HCT116 (cell line): ENCODE measurements at regions not wholly inside any gene's neighbourhood (a gene's known extent, or its start where the extent isn't known, plus 50 kb on each side); places are given as distances from the start of the nearest gene placed in this dataset.

Experiments used
- CEBPB ChIP-seq: IDR thresholded peaks from 2 replicates; pipeline ENCODE4 v1.6.1; 2012; ENCODE audit warnings: low read depth
- CTCF ChIP-seq, 3 experiments: fragments of 200-600 bp in 1 of 3; sonication (generic) in 1 of 3; IDR thresholded peaks in 2 of 3; conservative IDR thresholded peaks in 1 of 3; 2 replicates each; pipeline ENCODE4 v1.5.1; 2012 to 2017; ENCODE audit warnings: low read depth in 2 of 3, low read length in 2 of 3, antibody characterized with exemption in 1 of 3, borderline replicate concordance in 1 of 3, control low read depth in 1 of 3, mild to moderate bottlenecking in 1 of 3, mixed read lengths in 1 of 3, mixed run types in 1 of 3, moderate library complexity in 1 of 3; ENCODE audit not compliant: insufficient read depth in 1 of 3
- EGR1 ChIP-seq: IDR thresholded peaks from 2 replicates; pipeline ENCODE4 v1.6.1; 2012; ENCODE audit warnings: low read depth
- EZH2 ChIP-seq: fragments of 200-600 bp; sonication (generic); IDR thresholded peaks from 2 replicates; pipeline ENCODE4 v1.6.1; 2017; ENCODE audit warnings: antibody characterized with exemption, mixed run types
- EZH2phosphoT487 ChIP-seq: fragments of 200-600 bp; IDR thresholded peaks from 2 replicates; pipeline ENCODE4 v1.6.1; 2018; ENCODE audit warnings: antibody characterized with exemption, borderline replicate concordance
- POLR2A ChIP-seq: IDR thresholded peaks from 2 replicates; pipeline ENCODE4 v1.7.0; 2011; ENCODE audit warnings: borderline replicate concordance; ENCODE audit not compliant: insufficient read depth, insufficient read length; ENCODE audit errors: extremely low read depth
- POLR2AphosphoS5 ChIP-seq: IDR thresholded peaks from 2 replicates; pipeline ENCODE4 v1.6.1; 2011; ENCODE audit warnings: mild to moderate bottlenecking, low read depth, low read length, moderate library complexity
- RAD21 ChIP-seq: IDR thresholded peaks from 2 replicates; pipeline ENCODE4 v1.6.1; 2012; ENCODE audit warnings: low read depth, mild to moderate bottlenecking
- SIN3A ChIP-seq: IDR thresholded peaks from 2 replicates; pipeline ENCODE4 v1.6.1; 2012; ENCODE audit warnings: low read depth
- YY1 ChIP-seq: IDR thresholded peaks from 2 replicates; pipeline ENCODE4 v1.6.1; 2011; ENCODE audit warnings: low read length, low read depth, moderate library complexity, mild to moderate bottlenecking; ENCODE audit not compliant: insufficient replicate concordance; ENCODE audit errors: extremely low read depth
- ZNF274 ChIP-seq: fragments of 200-500 bp; sonication (Bioruptor generic); IDR thresholded peaks from 2 replicates; pipeline ENCODE4 v1.6.1; 2014; ENCODE audit warnings: mild to moderate bottlenecking, low read depth, low read length, inconsistent platforms
- TF ChIP-seq, protein P1 (sequence below): IDR thresholded peaks from 2 replicates; pipeline ENCODE4 v1.6.1; 2011; ENCODE audit warnings: mild to moderate bottlenecking, low read length, moderate library complexity; ENCODE audit not compliant: insufficient replicate concordance; ENCODE audit errors: extremely low read depth

DNA sequence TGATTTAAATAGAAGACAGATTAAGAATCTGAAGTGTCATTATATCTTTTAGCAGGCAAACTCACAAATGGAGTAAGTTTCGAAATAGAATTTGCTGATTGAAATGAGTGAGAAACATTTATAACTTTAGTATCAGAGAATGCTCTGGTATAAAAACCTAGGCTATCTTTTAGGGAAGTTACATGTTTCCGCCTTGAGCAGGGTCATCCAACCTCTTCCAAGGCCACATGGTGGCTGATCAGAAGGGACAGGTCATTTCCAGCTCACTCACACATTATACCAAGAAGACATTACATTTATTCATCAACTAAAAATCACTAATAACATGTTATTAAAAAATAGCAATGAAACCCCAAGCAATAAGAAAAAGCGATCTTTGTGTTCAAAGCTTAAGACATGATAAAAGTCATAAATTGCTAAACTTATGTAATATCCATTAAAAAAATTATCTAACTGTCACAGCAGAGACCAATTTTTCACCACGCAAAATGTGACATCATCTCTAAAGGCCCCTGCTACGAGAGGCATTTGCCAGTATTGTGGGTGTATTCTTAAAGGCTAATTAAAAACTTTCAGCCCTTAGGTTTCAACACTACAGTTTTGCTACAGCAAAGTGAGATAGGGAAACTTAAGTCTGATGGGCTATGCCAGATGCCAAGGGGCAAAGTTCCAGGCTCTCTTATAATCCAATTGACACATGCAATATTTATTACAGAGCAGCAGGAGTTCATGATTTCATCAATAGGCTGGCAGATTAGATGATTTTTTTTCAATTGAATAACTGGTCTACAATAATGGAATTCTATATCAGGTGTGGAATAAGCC lies 240.4 kb upstream of the TBL1XR1 start:
- TF ChIP-seq EZH2 = no peak
- TF ChIP-seq POLR2AphosphoS5 = no peak
- TF ChIP-seq EGR1 = no peak
- no peak for TF ChIP-seq CTCF (IDR thresholded peaks at IDR 0.05 in 2 of 3, conservative IDR thresholded peaks at IDR 0.05 in 1 of 3; ENCODE audit: borderline replicate concordance in 1 of 3, insufficient read depth in 1 of 3, low read depth in 2 of 3, low read length in 2 of 3)
- no peak for TF ChIP-seq SIN3A
- TF ChIP-seq YY1 = no peak
- no peak for TF ChIP-seq EZH2phosphoT487
- no peak for TF ChIP-seq ZNF274
- TF ChIP-seq RAD21 = no peak
- TF ChIP-seq POLR2A = no peak
- TF ChIP-seq, protein P1, sequence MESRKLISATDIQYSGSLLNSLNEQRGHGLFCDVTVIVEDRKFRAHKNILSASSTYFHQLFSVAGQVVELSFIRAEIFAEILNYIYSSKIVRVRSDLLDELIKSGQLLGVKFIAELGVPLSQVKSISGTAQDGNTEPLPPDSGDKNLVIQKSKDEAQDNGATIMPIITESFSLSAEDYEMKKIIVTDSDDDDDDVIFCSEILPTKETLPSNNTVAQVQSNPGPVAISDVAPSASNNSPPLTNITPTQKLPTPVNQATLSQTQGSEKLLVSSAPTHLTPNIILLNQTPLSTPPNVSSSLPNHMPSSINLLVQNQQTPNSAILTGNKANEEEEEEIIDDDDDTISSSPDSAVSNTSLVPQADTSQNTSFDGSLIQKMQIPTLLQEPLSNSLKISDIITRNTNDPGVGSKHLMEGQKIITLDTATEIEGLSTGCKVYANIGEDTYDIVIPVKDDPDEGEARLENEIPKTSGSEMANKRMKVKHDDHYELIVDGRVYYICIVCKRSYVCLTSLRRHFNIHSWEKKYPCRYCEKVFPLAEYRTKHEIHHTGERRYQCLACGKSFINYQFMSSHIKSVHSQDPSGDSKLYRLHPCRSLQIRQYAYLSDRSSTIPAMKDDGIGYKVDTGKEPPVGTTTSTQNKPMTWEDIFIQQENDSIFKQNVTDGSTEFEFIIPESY = no peak
- TF ChIP-seq CEBPB = no peak
